ENCODE measurements at regions not wholly inside any gene's neighbourhood (a gene's known extent, or its start where the extent isn't known, plus 50 kb on each side); places are given as distances from the start of the nearest gene placed in this dataset.
"Not testable (repeated sequence)": the region's sequence is repeated elsewhere in the genome, so short reads cannot be mapped to it uniquely, and the experiment has no call there.

DNA sequence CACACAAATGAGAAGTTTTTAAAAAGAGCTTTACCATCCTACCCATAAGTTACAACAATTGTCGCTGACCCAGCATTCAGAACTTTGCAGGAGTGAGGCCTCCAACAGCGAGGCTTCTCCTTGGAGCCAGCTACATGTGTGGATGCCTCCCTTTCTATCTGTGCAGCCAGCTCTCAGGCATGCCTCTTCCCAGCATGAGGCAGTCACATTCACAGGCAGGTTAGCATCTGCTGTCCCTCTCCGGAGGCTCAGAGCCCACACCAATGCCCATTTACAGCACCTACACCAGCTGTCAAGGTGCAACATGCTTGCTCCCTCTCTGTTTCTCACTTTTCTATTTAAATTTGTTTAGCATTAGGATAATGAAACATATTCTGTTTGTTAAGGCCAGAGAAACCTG is 278.7 kb upstream of the PODXL start:
- H3K4me3 ChIP-seq (ENCODE audit: control insufficient read depth, low read depth, low read length) = no peak overlapping the region
- TF ChIP-seq, protein P1, sequence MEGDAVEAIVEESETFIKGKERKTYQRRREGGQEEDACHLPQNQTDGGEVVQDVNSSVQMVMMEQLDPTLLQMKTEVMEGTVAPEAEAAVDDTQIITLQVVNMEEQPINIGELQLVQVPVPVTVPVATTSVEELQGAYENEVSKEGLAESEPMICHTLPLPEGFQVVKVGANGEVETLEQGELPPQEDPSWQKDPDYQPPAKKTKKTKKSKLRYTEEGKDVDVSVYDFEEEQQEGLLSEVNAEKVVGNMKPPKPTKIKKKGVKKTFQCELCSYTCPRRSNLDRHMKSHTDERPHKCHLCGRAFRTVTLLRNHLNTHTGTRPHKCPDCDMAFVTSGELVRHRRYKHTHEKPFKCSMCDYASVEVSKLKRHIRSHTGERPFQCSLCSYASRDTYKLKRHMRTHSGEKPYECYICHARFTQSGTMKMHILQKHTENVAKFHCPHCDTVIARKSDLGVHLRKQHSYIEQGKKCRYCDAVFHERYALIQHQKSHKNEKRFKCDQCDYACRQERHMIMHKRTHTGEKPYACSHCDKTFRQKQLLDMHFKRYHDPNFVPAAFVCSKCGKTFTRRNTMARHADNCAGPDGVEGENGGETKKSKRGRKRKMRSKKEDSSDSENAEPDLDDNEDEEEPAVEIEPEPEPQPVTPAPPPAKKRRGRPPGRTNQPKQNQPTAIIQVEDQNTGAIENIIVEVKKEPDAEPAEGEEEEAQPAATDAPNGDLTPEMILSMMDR (IDR thresholded peaks at IDR 0.05; ENCODE audit: control insufficient read depth, insufficient read depth, low read depth, low read length, missing control alignments) = no peak
- DNase-seq (ENCODE audit: low read depth) = no peak

DNA sequence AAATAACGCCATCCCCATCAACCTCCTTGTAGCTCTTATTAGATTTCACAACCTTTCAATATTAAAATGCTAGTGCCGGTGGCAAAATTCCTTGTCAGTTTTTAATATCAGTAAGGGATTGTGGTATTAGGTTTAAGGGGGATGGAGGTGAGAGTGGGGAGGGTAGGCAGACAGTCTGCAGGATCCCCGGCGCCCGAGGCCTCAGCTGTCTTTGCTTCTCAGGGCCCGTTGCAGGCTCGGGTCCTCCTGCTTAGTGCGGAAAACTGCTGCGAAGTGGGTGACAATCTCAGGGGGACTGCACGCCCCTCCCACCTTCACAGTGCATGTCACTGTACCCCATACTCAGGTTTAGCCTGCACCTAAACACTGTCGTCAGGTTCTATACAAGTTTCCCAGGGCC is 274.3 kb upstream of the PODXL start:
- TF ChIP-seq, protein P1 (IDR thresholded peaks at IDR 0.05; ENCODE audit: control insufficient read depth, insufficient read depth, low read depth, low read length, missing control alignments) = no peak
- DNase-seq (ENCODE audit: low read depth) = no peak
- H3K4me3 ChIP-seq (ENCODE audit: control insufficient read depth, low read depth, low read length) = no peak overlapping the region

DNA sequence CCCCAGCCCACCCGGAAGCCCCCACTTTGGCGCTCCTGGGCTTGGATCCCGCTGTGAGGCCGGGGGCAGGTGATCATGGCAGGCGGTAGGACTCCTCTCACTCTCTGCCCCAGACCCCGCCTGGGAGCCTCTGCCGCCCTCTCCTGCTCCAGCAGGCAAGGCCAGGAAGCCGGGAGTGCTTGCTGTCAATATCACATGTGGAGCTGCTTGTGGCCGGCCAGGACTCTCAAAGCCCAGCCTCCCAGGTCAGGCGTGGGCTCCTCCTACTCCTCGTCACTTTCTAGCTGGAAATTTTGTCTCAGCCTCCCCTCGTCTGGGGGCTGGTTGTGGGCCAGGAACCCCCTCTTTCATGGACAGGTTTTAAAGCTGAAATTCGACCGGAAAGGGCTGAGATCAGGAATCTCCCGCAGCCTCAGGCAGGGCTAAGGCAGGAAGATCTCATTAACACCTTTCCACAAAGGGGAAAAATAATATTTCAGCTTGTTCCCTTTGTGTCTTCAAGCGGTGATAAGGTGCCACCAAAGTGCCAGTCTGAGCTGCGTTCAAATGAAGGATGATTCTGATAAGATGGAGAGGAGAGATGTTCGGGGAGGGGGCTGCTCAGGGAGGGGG is 273.6 kb upstream of the PODXL start:
- no peak for DNase-seq (ENCODE audit: low read depth)
- H3K4me3 ChIP-seq (ENCODE audit: control insufficient read depth, low read depth, low read length) = no peak overlapping the region
- TF ChIP-seq, protein P1 (IDR thresholded peaks at IDR 0.05; ENCODE audit: control insufficient read depth, insufficient read depth, low read depth, low read length, missing control alignments) = no peak

DNA sequence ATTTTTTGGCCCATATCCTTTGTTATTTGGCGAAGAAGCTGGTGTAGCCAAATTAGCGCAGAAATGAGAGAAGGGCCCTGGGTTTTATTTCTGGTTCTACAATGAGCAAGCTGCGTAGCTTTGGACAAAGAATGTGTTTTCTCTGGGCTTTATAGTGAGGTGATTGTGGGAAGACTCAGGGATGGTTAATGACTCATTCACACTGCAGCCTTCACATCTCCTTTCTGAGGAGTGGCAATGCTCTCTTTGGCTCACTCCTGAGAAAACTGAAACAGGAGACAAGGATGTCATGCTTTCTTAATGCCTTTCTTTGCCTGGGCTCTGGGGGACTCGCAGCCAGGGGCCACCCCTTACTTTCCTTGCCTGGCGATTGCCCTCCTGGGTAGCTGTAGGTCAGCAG is 271.0 kb upstream of the PODXL start:
- DNase-seq (ENCODE audit: low read depth) = no peak
- H3K4me3 ChIP-seq (ENCODE audit: control insufficient read depth, low read depth, low read length) = no peak overlapping the region
- TF ChIP-seq, protein P1 (IDR thresholded peaks at IDR 0.05; ENCODE audit: control insufficient read depth, insufficient read depth, low read depth, low read length, missing control alignments) = no peak

DNA sequence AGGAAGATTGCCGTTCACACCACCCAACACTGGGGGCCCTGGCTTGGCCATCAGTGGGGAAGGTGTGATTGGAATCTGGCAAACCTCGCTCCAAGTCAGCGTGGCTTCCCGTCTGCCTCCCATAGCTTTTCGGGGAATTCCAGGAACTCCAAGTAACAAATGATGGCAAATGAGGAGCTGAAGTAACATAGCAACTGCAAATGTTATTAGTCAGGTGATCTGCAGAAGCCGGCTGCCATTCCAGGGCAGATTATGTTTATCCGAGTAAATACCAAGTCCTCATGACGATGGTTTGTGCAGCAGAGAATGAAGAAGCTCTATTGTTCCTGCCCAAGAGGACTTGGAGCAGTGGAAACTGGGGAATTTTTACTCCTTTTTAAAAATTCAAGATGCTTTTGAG is 270.5 kb upstream of the PODXL start:
- TF ChIP-seq, protein P1 (IDR thresholded peaks at IDR 0.05; ENCODE audit: control insufficient read depth, insufficient read depth, low read depth, low read length, missing control alignments) = no peak
- H3K4me3 ChIP-seq (ENCODE audit: control insufficient read depth, low read depth, low read length) = no peak overlapping the region
- no peak for DNase-seq (ENCODE audit: low read depth)

DNA sequence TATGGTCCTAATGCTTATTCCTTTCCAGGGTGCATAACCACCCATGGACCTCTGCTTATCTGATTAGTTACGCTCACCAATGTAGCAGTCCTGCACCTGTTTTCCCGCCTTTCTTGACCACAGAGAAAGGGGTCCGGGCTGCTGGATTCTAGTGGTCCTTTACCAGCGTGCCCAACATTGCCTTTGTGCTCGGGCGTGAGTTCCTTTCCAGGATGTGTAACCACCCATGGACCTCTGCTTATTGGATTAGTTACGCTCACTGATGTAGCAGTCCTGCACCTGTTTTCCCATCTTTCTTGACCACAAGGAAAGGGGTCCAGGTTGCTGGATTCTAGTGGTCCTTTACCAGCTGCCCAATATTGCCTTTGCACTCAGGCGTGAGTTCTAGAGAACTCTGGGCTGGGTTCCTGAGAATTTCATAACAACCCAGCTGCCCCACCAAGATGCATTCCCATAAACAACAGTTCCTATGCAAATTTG is 267.6 kb upstream of the PODXL start:
- not testable (repeated sequence) for DNase-seq (ENCODE audit: low read depth)

DNA sequence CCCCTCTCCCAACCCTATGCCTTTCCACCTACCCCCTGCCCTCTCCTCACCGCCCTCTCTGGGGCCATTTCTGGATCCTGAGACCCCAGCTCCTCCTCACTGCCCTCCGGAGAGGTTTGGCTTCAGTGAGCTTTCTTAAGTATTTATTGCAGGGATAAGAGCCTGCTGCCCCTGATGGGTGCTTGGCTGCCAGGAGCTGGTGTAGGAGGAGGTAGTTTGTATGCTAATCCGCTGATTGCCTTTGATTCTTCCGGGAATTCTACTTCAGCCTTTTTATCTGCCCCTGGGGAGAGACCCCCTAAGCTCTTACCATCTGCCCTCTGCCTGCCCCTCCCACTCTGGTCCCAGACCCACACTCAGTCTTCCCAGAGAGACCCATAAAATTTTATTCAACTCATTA is 263.5 kb upstream of the PODXL start:
- TF ChIP-seq, protein P1 (IDR thresholded peaks at IDR 0.05; ENCODE audit: control insufficient read depth, insufficient read depth, low read depth, low read length, missing control alignments) = no peak
- no peak for DNase-seq (ENCODE audit: low read depth)
- H3K4me3 ChIP-seq (ENCODE audit: control insufficient read depth, low read depth, low read length) = no peak overlapping the region

More for the DNA sequence above, 267.6 kb upstream of the PODXL start:
- H3K4me3 ChIP-seq (ENCODE audit: control insufficient read depth, low read depth, low read length) = not testable (repeated sequence)

Measured in AG09309 (cell line).